Hepatocyte (in vitro differentiated cells): ENCODE measurements at regions not wholly inside any gene's neighbourhood (a gene's known extent, or its start where the extent isn't known, plus 50 kb on each side); places are given as distances from the start of the nearest gene placed in this dataset.

ENCODE experiments used
- DNase-seq: peaks from one replicate; pipeline ENCODE4 v3.0.0-alpha.2; 2016; ENCODE audit warnings: low spot score
- H2AFZ ChIP-seq: fragments of 200-600 bp; sonication (generic); 2 replicates; pipeline ENCODE4 v1.6.0; 2016; ENCODE audit warnings: antibody characterized with exemption, mild to moderate bottlenecking
- H3K27ac ChIP-seq: fragments of 200-600 bp; sonication (generic); 2 replicates; pipeline ENCODE4 v1.5.1; 2016; ENCODE audit warnings: mild to moderate bottlenecking
- H3K27me3 ChIP-seq: fragments of 200-600 bp; sonication (generic); 2 replicates; pipeline ENCODE4 v1.6.1; 2016
- H3K36me3 ChIP-seq: fragments of 200-600 bp; sonication (generic); replicated peaks from 2 replicates; pipeline ENCODE4 v1.5.1; 2016; ENCODE audit warnings: low read depth; ENCODE audit not compliant: insufficient read depth
- H3K4me1 ChIP-seq: fragments of 200-600 bp; sonication (generic); 2 replicates; pipeline ENCODE4 v1.5.1; 2016; ENCODE audit warnings: mild to moderate bottlenecking, moderate library complexity; ENCODE audit not compliant: insufficient read depth
- H3K4me2 ChIP-seq: fragments of 200-600 bp; sonication (generic); 2 replicates; pipeline ENCODE4 v1.6.0; 2016
- H3K4me3 ChIP-seq: fragments of 200-600 bp; sonication (generic); 2 replicates; pipeline ENCODE4 v1.5.1; 2016; ENCODE audit warnings: mild to moderate bottlenecking
- H3K79me2 ChIP-seq: fragments of 200-600 bp; sonication (generic); 2 replicates; pipeline ENCODE4 v1.6.0; 2017; ENCODE audit warnings: mild to moderate bottlenecking
- H3K9me2 ChIP-seq: fragments of 200-600 bp; sonication (generic); replicated peaks from 2 replicates; pipeline ENCODE4 v1.6.0; 2017; ENCODE audit warnings: mild to moderate bottlenecking; ENCODE audit not compliant: insufficient read depth
- H3K9me3 ChIP-seq: fragments of 200-600 bp; sonication (generic); 2 replicates; pipeline ENCODE4 v1.5.1; 2016; ENCODE audit warnings: low read depth, mild to moderate bottlenecking
- H4K20me1 ChIP-seq: fragments of 200-600 bp; sonication (generic); 2 replicates; pipeline ENCODE4 v1.6.0; 2016; ENCODE audit warnings: mild to moderate bottlenecking; ENCODE audit not compliant: insufficient read depth, poor library complexity, severe bottlenecking
- CTCF ChIP-seq: fragments of 200-600 bp; sonication (generic); IDR thresholded peaks from 2 replicates; pipeline ENCODE4 v1.5.1; 2016; ENCODE audit warnings: antibody characterized with exemption, mild to moderate bottlenecking; ENCODE audit not compliant: poor library complexity
- EZH2 ChIP-seq: fragments of 200-600 bp; sonication (generic); IDR thresholded peaks from 2 replicates; pipeline ENCODE4 v1.6.1; 2016; ENCODE audit warnings: antibody characterized with exemption, mild to moderate bottlenecking, borderline replicate concordance
- EZH2phosphoT487 ChIP-seq: fragments of 200-600 bp; sonication (generic); IDR thresholded peaks from one replicate; pipeline ENCODE4 v1.6.1; 2018; ENCODE audit warnings: antibody characterized with exemption, mild to moderate bottlenecking, low read depth, moderate library complexity; ENCODE audit not compliant: unreplicated experiment, severe bottlenecking
- WGBS: methylation state at CpG from one replicate; pipeline ENCODE4 v1.1.6; 2016; ENCODE audit warnings: low lambda C conversion rate; ENCODE audit errors: missing lambda C conversion rate; 5-methylcytosine and 5-hydroxymethylcytosine counted together

GRCh38 chrX:38948046-38948445, 146.8 kb downstream of the MID1IP1 start:
- Histone ChIP-seq H3K36me3 (no peaks in the 10 kb centered on the region), H3K4me1 (no peaks in the 10 kb centered on the region), H3K9me3 (no peaks in the 10 kb centered on the region), H3K79me2 (no peaks in the 10 kb centered on the region), H2AFZ (no peak overlapping the region), H3K4me3 (no peak overlapping the region), H3K9me2 (no peaks in the 10 kb centered on the region), H4K20me1 (no peaks in the 10 kb centered on the region), H3K27me3 (no peaks in the 10 kb centered on the region), H3K4me2 (no peak overlapping the region), H3K27ac (no peak overlapping the region)
- TF ChIP-seq EZH2phosphoT487, result no peak
- TF ChIP-seq EZH2, result no peak
- TF ChIP-seq CTCF, result no peak
- DNase-seq, result no peak

- H3K36me3 ChIP-seq, result no peaks in the 10 kb centered on the region
- TF ChIP-seq CTCF (no peak), EZH2phosphoT487 (no peak), EZH2 (no peak)
- no peaks in the 10 kb centered on the region for H3K4me1 ChIP-seq
- 70% methylated on average over 2 of the region's 2 CpGs for WGBS
- no peak overlapping the region for H3K27ac ChIP-seq
- no peaks in the 10 kb centered on the region for H3K9me3 ChIP-seq
- H3K4me3 ChIP-seq, result no peak overlapping the region
- no peak overlapping the region for H3K4me2 ChIP-seq
- H3K9me2 ChIP-seq, result no peaks in the 10 kb centered on the region
- DNase-seq, result no peak
- H3K79me2 ChIP-seq, result no peaks in the 10 kb centered on the region
- no peak overlapping the region for H2AFZ ChIP-seq
- H3K27me3 ChIP-seq, result no peaks in the 10 kb centered on the region
- no peaks in the 10 kb centered on the region for H4K20me1 ChIP-seq
These were observed 153.3 kb downstream of the MID1IP1 start for GRCh38 chrX:38954520-38954919.

- WGBS, result 60% methylated on average over 1 of the region's 1 CpG
- Histone ChIP-seq H3K4me2 (no peak overlapping the region), H3K27me3 (no peaks in the 10 kb centered on the region), H4K20me1 (no peaks in the 10 kb centered on the region), H3K4me1 (no peaks in the 10 kb centered on the region), H3K36me3 (no peaks in the 10 kb centered on the region), H2AFZ (no peak overlapping the region), H3K27ac (no peak overlapping the region), H3K4me3 (no peak overlapping the region), H3K79me2 (no peaks in the 10 kb centered on the region), H3K9me2 (no peaks in the 10 kb centered on the region), H3K9me3 (no peaks in the 10 kb centered on the region)
- no peak for DNase-seq
- TF ChIP-seq EZH2phosphoT487 (no peak), CTCF (no peak), EZH2 (no peak)
These were observed 158.5 kb downstream of the MID1IP1 start for GRCh38 chrX:38959736-38960135.

- Histone ChIP-seq H3K4me1 (no peaks in the 10 kb centered on the region), H4K20me1 (no peaks in the 10 kb centered on the region), H3K4me3 (no peak overlapping the region), H3K27me3 (no peaks in the 10 kb centered on the region), H3K27ac (no peak overlapping the region), H3K9me2 (no peaks in the 10 kb centered on the region), H3K36me3 (no peaks in the 10 kb centered on the region), H3K79me2 (no peaks in the 10 kb centered on the region), H3K4me2 (no peak overlapping the region), H2AFZ (no peak overlapping the region), H3K9me3 (no peaks in the 10 kb centered on the region)
- no peak for DNase-seq
- WGBS, result 52% methylated on average over 2 of the region's 2 CpGs
- no peak for TF ChIP-seq CTCF
- no peak for TF ChIP-seq EZH2phosphoT487
- TF ChIP-seq EZH2, result no peak
These were observed 158.9 kb downstream of the MID1IP1 start for GRCh38 chrX:38960137-38960536.
